ENCODE measurements at regions not wholly inside any gene's neighbourhood (a gene's known extent, or its start where the extent isn't known, plus 50 kb on each side); places are given as distances from the start of the nearest gene placed in this dataset.

DNA sequence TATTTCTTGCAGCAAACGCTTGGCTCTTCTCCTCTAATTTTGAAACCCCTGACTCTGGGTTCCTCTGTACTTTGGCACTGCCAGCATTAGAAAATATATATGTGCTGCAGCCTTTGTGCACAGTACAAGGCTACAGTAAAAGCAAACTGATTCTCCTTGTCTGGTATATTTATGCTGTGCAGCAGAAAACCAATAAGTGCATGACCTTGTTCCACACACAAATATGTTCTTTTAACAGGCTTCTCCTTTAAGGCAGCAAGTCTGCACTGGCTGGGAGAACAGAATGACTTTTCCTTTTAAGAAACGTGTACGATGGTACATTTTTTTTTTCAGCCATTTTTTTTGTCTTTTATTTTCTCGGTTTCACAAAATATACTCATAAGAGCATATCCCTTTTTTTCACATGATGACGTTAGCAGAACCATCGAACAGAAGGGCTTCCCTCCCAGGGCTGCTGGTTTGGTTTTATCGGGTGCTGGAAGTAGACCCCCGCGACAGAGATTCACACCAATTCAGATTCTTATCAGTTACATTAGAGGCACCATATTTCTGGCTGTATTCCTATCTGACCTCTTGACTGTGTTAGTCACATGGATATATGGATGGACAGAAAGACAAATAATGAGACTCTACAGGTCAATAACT lies 129.9 kb upstream of the ARID1B start:
- no peak overlapping the region for H3K4me3 ChIP-seq
- no peak overlapping the region for H3K27ac ChIP-seq
- no peak for TF ChIP-seq POLR2A (IDR thresholded peaks at IDR 0.05)
- TF ChIP-seq, protein P1, sequence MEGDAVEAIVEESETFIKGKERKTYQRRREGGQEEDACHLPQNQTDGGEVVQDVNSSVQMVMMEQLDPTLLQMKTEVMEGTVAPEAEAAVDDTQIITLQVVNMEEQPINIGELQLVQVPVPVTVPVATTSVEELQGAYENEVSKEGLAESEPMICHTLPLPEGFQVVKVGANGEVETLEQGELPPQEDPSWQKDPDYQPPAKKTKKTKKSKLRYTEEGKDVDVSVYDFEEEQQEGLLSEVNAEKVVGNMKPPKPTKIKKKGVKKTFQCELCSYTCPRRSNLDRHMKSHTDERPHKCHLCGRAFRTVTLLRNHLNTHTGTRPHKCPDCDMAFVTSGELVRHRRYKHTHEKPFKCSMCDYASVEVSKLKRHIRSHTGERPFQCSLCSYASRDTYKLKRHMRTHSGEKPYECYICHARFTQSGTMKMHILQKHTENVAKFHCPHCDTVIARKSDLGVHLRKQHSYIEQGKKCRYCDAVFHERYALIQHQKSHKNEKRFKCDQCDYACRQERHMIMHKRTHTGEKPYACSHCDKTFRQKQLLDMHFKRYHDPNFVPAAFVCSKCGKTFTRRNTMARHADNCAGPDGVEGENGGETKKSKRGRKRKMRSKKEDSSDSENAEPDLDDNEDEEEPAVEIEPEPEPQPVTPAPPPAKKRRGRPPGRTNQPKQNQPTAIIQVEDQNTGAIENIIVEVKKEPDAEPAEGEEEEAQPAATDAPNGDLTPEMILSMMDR (IDR thresholded peaks at IDR 0.05) = no peak
- TF ChIP-seq POLR2AphosphoS5 (IDR thresholded peaks at IDR 0.05) = no peak
- no peak for DNase-seq (ENCODE audit: low spot score in 2 of 2)
- H3K36me3 ChIP-seq = no peaks in the 10 kb centered on the region
- intact Hi-C loops (cut with DNase I; ENCODE audit: low total_unique reads) = no loop called here
- H3K9me3 ChIP-seq = peaks cover 0 to 4% of the 10 kb centered on the region in 2 donors
- no peaks in the 10 kb centered on the region for H3K27me3 ChIP-seq
- H3K4me1 ChIP-seq = no peaks in the 10 kb centered on the region

DNA sequence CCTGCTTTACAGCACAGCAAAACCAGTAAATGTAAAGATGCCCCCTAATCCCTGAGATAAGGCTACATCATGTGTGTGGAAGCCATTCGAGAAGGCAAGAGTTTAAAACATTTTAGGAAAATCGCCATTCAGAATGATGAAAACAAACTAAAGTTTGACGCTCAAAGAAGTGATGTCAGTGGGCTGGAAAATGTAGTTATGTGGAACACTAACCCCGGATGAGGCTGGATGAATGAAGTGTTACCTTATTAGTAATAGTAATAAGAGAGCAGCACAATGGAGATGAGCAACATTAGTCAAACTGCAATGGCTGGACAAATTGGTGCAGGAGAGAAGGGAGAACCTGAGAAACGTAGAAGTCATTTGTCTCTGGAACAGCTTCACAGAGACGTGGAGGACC lies 130.7 kb upstream of the ARID1B start:
- no peak for TF ChIP-seq POLR2AphosphoS5 (IDR thresholded peaks at IDR 0.05)
- TF ChIP-seq POLR2A (IDR thresholded peaks at IDR 0.05) = no peak
- TF ChIP-seq, protein P1 (IDR thresholded peaks at IDR 0.05) = no peak
- no peaks in the 10 kb centered on the region for H3K4me1 ChIP-seq
- no peak overlapping the region for H3K4me3 ChIP-seq
- H3K9me3 ChIP-seq = peaks cover 0 to 4% of the 10 kb centered on the region in 2 donors
- no peak for DNase-seq (ENCODE audit: low spot score in 2 of 2)
- intact Hi-C loops (cut with DNase I; ENCODE audit: low total_unique reads) = no loop called here
- no peaks in the 10 kb centered on the region for H3K36me3 ChIP-seq
- no peaks in the 10 kb centered on the region for H3K27me3 ChIP-seq
- H3K27ac ChIP-seq = no peak overlapping the region

DNA sequence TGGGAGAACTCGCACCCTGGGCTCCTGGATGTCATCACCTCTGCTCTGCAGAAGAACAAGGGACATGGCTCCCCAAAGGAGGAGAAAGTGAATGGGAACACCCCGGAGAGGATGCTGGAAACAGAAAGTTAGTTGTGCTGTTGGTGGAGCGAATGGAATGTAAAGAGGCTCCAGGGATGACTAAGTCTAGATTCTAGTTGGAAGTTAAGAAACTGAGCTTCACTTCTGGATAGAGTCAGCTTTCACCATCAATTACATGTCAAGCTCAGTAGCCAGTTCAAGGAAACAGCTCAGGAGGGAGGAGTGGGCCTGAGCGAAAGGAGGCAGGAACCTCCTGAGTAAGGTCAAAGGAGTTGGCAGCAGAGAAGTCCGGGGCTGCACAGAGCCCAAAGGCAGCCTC lies 132.1 kb upstream of the ARID1B start:
- Histone ChIP-seq H3K27me3 (no peaks in the 10 kb centered on the region), H3K27ac (no peak overlapping the region), H3K4me1 (no peaks in the 10 kb centered on the region), H3K9me3 (no peaks in the 10 kb centered on the region), H3K36me3 (no peaks in the 10 kb centered on the region), H3K4me3 (no peak overlapping the region)
- intact Hi-C loops (cut with DNase I; ENCODE audit: low total_unique reads) = no loop called here
- no peak for TF ChIP-seq POLR2AphosphoS5 (IDR thresholded peaks at IDR 0.05)
- no peak for TF ChIP-seq POLR2A (IDR thresholded peaks at IDR 0.05)
- TF ChIP-seq, protein P1 (IDR thresholded peaks at IDR 0.05) = no peak
- no peak for DNase-seq (ENCODE audit: low spot score in 2 of 2)

DNA sequence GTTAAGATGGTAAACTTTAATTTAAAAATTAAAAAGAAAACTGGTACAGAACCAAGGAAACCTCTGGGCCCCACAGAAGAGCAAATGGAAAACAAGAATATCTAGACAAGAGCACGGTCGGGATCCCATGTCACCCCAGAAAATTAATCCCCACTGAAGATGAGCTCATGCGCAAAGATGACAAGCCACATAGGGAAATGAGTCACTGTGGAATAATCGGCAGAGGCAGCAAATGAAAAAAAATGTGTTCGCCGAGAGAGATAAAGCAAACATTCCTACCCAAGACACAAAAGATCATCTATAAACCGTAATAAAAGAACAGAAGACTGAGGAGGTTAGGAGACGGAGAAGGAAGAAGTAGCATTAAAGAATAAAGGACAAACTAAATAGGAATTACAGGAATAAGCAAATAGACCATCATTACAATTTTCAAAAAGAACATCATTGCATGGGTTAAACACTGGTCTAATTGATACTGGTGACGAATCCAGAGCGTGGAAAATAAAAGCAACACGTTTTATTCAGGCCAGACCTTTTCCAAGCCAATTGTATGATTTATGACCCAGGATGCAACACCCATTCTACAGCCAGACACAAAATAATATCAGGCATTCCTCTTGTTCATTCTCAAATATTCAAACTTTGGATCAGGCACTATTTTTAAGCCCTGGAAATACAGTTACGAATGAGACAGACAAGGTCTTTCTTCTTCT lies 138.0 kb upstream of the ARID1B start:
- Histone ChIP-seq H3K27me3 (no peaks in the 10 kb centered on the region), H3K36me3 (no peaks in the 10 kb centered on the region), H3K27ac (no peak overlapping the region), H3K4me3 (no peak overlapping the region), H3K4me1 (no peaks in the 10 kb centered on the region), H3K9me3 (no peaks in the 10 kb centered on the region)
- TF ChIP-seq POLR2A (IDR thresholded peaks at IDR 0.05) (no peak), POLR2AphosphoS5 (IDR thresholded peaks at IDR 0.05) (no peak)
- TF ChIP-seq, protein P1 (IDR thresholded peaks at IDR 0.05) = no peak
- DNase-seq (ENCODE audit: low spot score in 2 of 2) = no peak
- intact Hi-C loops (cut with DNase I; ENCODE audit: low total_unique reads) = no loop called here

DNA sequence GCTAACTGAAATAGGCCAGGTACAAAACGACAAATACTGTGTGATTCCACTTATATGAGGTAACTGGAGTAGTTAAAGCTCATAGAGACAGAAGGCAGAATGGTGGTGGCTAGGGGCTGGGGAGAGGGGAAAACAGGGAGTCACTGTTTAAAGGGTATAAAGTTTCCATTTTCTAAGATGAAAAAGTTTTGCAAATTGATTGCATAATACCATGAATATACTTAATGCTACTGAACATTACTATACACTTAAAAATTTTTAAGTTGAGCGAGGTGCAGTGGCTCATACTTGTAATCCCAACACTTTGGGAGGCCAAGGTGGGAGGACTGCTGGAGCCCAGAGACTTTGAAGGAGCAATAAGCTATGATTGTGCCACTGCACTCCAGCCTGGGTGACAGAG lies 138.6 kb upstream of the ARID1B start:
- no peaks in the 10 kb centered on the region for H3K9me3 ChIP-seq
- TF ChIP-seq, protein P1 (IDR thresholded peaks at IDR 0.05) = no peak
- TF ChIP-seq POLR2AphosphoS5 (IDR thresholded peaks at IDR 0.05) (no peak), POLR2A (IDR thresholded peaks at IDR 0.05) (no peak)
- H3K27me3 ChIP-seq = no peaks in the 10 kb centered on the region
- DNase-seq (ENCODE audit: low spot score in 2 of 2) = no peak
- no peak overlapping the region for H3K27ac ChIP-seq
- intact Hi-C loops (cut with DNase I; ENCODE audit: low total_unique reads) = no loop called here
- no peaks in the 10 kb centered on the region for H3K36me3 ChIP-seq
- no peaks in the 10 kb centered on the region for H3K4me1 ChIP-seq
- no peak overlapping the region for H3K4me3 ChIP-seq

All from breast epithelium (tissue), 4 donors.